ENCODE measurements at regions not wholly inside any gene's neighbourhood (a gene's known extent, or its start where the extent isn't known, plus 50 kb on each side); places are given as distances from the start of the nearest gene placed in this dataset.

GRCh38 chr14:98056946-98057345 is 1215.1 kb downstream of the BCL11B start:
- in situ Hi-C loops (cut with MboI), result no loop called here
- WGBS, 2 experiments (ENCODE audit: low coverage in 1 of 2, low lambda C conversion rate in 2 of 2, missing lambda C conversion rate in 2 of 2), result 39 to 46% methylated on average over 5 of the region's 5 CpGs

GRCh38 chr14:98059106-98059505 is 1212.9 kb downstream of the BCL11B start:
- H3K79me2 ChIP-seq (ENCODE audit: insufficient read depth), result no peaks in the 10 kb centered on the region
- no peaks in the 10 kb centered on the region for H3K9me2 ChIP-seq (ENCODE audit: insufficient read depth)
- WGBS, 2 experiments (ENCODE audit: low coverage in 1 of 2, low lambda C conversion rate in 2 of 2, missing lambda C conversion rate in 2 of 2), result 25 to 31% methylated on average over 5 of the region's 5 CpGs
- no peak for DNase-seq
- TF ChIP-seq EZH2 (IDR thresholded peaks at IDR 0.05; ENCODE audit: insufficient read depth, poor library complexity, severe bottlenecking) (no peak), EZH2phosphoT487 (IDR thresholded peaks at IDR 0.05; ENCODE audit: insufficient read depth, low read depth) (no peak)
- no peaks in the 10 kb centered on the region for H3K9me3 ChIP-seq (ENCODE audit: low read depth)
- no peaks in the 10 kb centered on the region for H4K20me1 ChIP-seq (ENCODE audit: insufficient read depth)
- no peak overlapping the region for H3K4me2 ChIP-seq (ENCODE audit: unreplicated experiment)
- no peak overlapping the region for H2AFZ ChIP-seq
- H3K27ac ChIP-seq, result no peak overlapping the region
- no peaks in the 10 kb centered on the region for H3K36me3 ChIP-seq (ENCODE audit: low read depth)
- no peak overlapping the region for H3K4me3 ChIP-seq
- no peaks in the 10 kb centered on the region for H3K4me1 ChIP-seq (ENCODE audit: insufficient read depth)
- H3K27me3 ChIP-seq (replicated peaks; ENCODE audit: insufficient read depth), result no peaks in the 10 kb centered on the region
- no peak overlapping the region for H3K9ac ChIP-seq
- no peaks in the 10 kb centered on the region for H3F3A ChIP-seq (ENCODE audit: insufficient read depth)
- in situ Hi-C loops (cut with MboI), result no loop called here

More at GRCh38 chr14:98056946-98057345, 1215.1 kb downstream of the BCL11B start:
- Histone ChIP-seq H4K20me1 (ENCODE audit: insufficient read depth) (no peaks in the 10 kb centered on the region), H3F3A (ENCODE audit: insufficient read depth) (no peaks in the 10 kb centered on the region), H3K36me3 (ENCODE audit: low read depth) (no peaks in the 10 kb centered on the region), H3K9me3 (ENCODE audit: low read depth) (no peaks in the 10 kb centered on the region), H3K79me2 (ENCODE audit: insufficient read depth) (no peaks in the 10 kb centered on the region), H2AFZ (no peak overlapping the region), H3K9ac (no peak overlapping the region), H3K4me2 (ENCODE audit: unreplicated experiment) (no peak overlapping the region), H3K9me2 (ENCODE audit: insufficient read depth) (no peaks in the 10 kb centered on the region), H3K27me3 (replicated peaks; ENCODE audit: insufficient read depth) (no peaks in the 10 kb centered on the region), H3K4me3 (no peak overlapping the region), H3K27ac (no peak overlapping the region), H3K4me1 (ENCODE audit: insufficient read depth) (no peaks in the 10 kb centered on the region)
- no peak for DNase-seq
- no peak for TF ChIP-seq EZH2 (IDR thresholded peaks at IDR 0.05; ENCODE audit: insufficient read depth, poor library complexity, severe bottlenecking)

GRCh38 chr14:98062083-98062482 is 1209.9 kb downstream of the BCL11B start:
- Histone ChIP-seq H3K9ac (no peak overlapping the region), H3K9me3 (ENCODE audit: low read depth) (no peaks in the 10 kb centered on the region), H3K79me2 (ENCODE audit: insufficient read depth) (no peaks in the 10 kb centered on the region), H2AFZ (no peak overlapping the region), H3K27me3 (replicated peaks; ENCODE audit: insufficient read depth) (no peaks in the 10 kb centered on the region), H3F3A (ENCODE audit: insufficient read depth) (no peaks in the 10 kb centered on the region), H3K9me2 (ENCODE audit: insufficient read depth) (no peaks in the 10 kb centered on the region), H3K27ac (no peak overlapping the region), H4K20me1 (ENCODE audit: insufficient read depth) (no peaks in the 10 kb centered on the region), H3K36me3 (ENCODE audit: low read depth) (no peaks in the 10 kb centered on the region), H3K4me2 (ENCODE audit: unreplicated experiment) (no peak overlapping the region), H3K4me1 (ENCODE audit: insufficient read depth) (no peaks in the 10 kb centered on the region), H3K4me3 (no peak overlapping the region)
- DNase-seq, result no peak
- TF ChIP-seq EZH2 (IDR thresholded peaks at IDR 0.05; ENCODE audit: insufficient read depth, poor library complexity, severe bottlenecking), result no peak
- TF ChIP-seq EZH2phosphoT487 (IDR thresholded peaks at IDR 0.05; ENCODE audit: insufficient read depth, low read depth), result no peak
- in situ Hi-C loops (cut with MboI), result no loop called here
- WGBS, 2 experiments (ENCODE audit: low coverage in 1 of 2, low lambda C conversion rate in 2 of 2, missing lambda C conversion rate in 2 of 2), result 50 to 52% methylated on average over 10 of the region's 10 CpGs

- H3K9ac ChIP-seq, result no peak overlapping the region
- 3 to 15% methylated on average over 2 of the region's 2 CpGs for WGBS, 2 experiments (ENCODE audit: low coverage in 1 of 2, low lambda C conversion rate in 2 of 2, missing lambda C conversion rate in 2 of 2)
- no peaks in the 10 kb centered on the region for H3K9me2 ChIP-seq (ENCODE audit: insufficient read depth)
- no peaks in the 10 kb centered on the region for H3K9me3 ChIP-seq (ENCODE audit: low read depth)
- no peak overlapping the region for H3K4me3 ChIP-seq
- H4K20me1 ChIP-seq (ENCODE audit: insufficient read depth), result no peaks in the 10 kb centered on the region
- no peaks in the 10 kb centered on the region for H3K27me3 ChIP-seq (replicated peaks; ENCODE audit: insufficient read depth)
- H3K79me2 ChIP-seq (ENCODE audit: insufficient read depth), result no peaks in the 10 kb centered on the region
- no peaks in the 10 kb centered on the region for H3F3A ChIP-seq (ENCODE audit: insufficient read depth)
- no peaks in the 10 kb centered on the region for H3K36me3 ChIP-seq (ENCODE audit: low read depth)
- in situ Hi-C loops (cut with MboI), result no loop called here
- no peak overlapping the region for H2AFZ ChIP-seq
- no peak for TF ChIP-seq EZH2phosphoT487 (IDR thresholded peaks at IDR 0.05; ENCODE audit: insufficient read depth, low read depth)
- TF ChIP-seq EZH2 (IDR thresholded peaks at IDR 0.05; ENCODE audit: insufficient read depth, poor library complexity, severe bottlenecking), result no peak
- peak; percentile 0 for DNase-seq
- H3K4me1 ChIP-seq (ENCODE audit: insufficient read depth), result no peaks in the 10 kb centered on the region
- H3K27ac ChIP-seq, result no peak overlapping the region
- no peak overlapping the region for H3K4me2 ChIP-seq (ENCODE audit: unreplicated experiment)
These were observed 1202.3 kb downstream of the BCL11B start for GRCh38 chr14:98069712-98070171.

DNA sequence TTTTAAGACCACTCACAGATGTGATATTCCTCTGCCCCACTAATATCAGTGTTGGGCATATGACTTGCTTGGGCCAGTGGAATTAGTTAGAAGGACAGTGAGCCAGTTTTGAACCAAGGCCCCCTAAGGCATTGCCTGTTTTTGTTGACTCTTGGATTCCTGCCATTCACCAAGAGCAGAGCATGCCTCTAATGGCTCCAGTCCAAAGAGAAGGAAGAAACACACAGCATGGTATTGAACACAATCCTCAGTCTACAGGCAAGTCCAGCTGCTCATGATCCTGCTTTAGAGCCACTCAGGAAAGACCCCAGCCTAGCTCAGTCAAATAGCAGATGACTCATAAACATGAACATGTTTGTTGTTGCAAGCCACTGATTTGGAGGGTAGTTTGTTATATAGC is 1201.5 kb downstream of the BCL11B start:
- no peak overlapping the region for H2AFZ ChIP-seq
- H3K79me2 ChIP-seq (ENCODE audit: insufficient read depth), result no peaks in the 10 kb centered on the region
- H3K9ac ChIP-seq, result no peak overlapping the region
- H3F3A ChIP-seq (ENCODE audit: insufficient read depth), result no peaks in the 10 kb centered on the region
- H3K36me3 ChIP-seq (ENCODE audit: low read depth), result no peaks in the 10 kb centered on the region
- in situ Hi-C loops (cut with MboI), result no loop called here
- DNase-seq, result no peak
- H3K4me1 ChIP-seq (ENCODE audit: insufficient read depth), result no peaks in the 10 kb centered on the region
- H3K4me3 ChIP-seq, result no peak overlapping the region
- H3K27me3 ChIP-seq (replicated peaks; ENCODE audit: insufficient read depth), result no peaks in the 10 kb centered on the region
- TF ChIP-seq EZH2 (IDR thresholded peaks at IDR 0.05; ENCODE audit: insufficient read depth, poor library complexity, severe bottlenecking) (no peak), EZH2phosphoT487 (IDR thresholded peaks at IDR 0.05; ENCODE audit: insufficient read depth, low read depth) (no peak)
- H3K9me3 ChIP-seq (ENCODE audit: low read depth), result no peaks in the 10 kb centered on the region
- H3K9me2 ChIP-seq (ENCODE audit: insufficient read depth), result no peaks in the 10 kb centered on the region
- no peak overlapping the region for H3K4me2 ChIP-seq (ENCODE audit: unreplicated experiment)
- no peaks in the 10 kb centered on the region for H4K20me1 ChIP-seq (ENCODE audit: insufficient read depth)
- no peak overlapping the region for H3K27ac ChIP-seq

Measured in GM23248 (cell line).